HG02642 (cell line): ENCODE measurements at regions not wholly inside any gene's neighbourhood (a gene's known extent, or its start where the extent isn't known, plus 50 kb on each side); places are given as distances from the start of the nearest gene placed in this dataset.

Experiments used
- ATAC-seq: cut with Tn5 transposase; IDR thresholded peaks from one replicate; pipeline ENCODE4 v1.9.1; 2021; ENCODE audit warnings: mild to moderate bottlenecking; ENCODE audit not compliant: unreplicated experiment, poor library complexity

DNA sequence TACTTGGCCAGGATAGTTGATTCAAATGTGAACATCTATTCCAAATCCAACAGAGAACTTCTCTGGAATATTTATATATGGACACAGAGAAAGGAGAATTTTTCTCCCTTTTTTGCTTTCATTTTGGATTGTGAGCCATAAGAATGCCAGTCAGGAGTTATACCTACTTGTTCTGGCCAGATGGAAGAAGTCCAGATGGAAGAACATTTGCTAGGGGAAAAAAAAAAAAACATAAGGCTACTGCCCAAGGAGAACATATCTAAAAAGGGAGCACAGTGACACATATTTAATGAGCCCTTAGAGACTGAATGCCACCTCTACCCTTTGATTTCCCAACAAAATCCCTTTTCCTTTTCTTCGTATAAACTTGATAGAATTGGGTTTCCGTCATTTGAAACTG is 61.7 kb upstream of the PPP2R2B start:
- ATAC-seq: no peak

DNA sequence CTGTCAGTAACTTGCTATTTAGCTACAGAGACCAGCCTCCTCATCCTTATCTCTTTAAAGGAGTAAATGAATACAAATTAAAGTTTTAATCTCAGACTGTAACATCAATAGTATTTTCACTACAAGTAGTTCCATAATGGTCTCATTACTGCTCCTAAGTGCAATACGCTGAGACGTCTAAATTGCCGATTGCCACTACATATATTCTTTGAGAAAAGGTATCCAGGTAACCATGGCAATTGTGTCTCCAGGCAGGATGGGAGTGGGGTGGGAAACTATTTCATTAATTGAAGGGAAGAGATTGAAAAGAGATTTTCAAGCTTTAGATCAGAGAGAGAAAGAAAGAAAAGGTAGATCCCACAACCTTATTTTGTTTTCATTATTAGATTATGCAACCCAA is 65.5 kb upstream of the PPP2R2B start:
- no peak for ATAC-seq

DNA sequence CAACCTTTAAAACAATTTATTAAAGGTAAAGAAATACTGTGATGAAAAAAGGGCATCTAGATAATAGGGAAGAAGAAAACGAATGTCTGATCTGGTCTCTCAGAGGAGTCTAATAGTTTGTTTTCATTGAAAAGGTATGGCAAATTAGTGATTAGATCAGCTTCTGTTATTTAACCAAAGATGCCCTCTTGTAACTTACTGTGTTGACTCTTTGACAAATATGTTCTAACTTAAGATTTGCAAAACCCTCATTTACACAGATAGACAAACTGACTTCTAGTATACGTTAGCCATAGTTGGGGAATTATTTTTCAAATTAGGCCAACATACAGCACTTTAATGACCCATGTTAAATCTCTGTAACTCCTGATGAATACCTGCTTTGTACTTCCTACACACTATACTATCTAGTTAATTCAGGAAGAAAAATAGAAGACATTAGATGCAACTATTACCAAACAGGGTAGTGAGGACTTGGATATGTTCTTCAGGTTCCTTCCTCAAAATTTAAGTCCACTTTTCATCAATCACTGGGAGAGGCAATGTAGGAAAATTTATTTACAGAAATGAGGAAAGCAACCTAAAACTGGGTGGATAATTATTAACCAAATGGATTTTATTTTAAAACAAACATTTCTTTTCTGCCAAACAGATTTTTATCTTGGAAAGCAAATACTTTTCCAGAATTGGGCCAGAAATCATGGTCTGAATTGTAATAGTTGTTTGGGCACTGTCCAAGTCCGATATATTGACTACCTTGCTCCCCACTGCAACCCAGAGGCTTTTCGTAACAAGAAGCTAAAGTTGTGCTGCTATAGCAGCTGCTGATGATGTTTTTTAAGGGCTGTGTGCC is 66.4 kb upstream of the PPP2R2B start:
- no peak for ATAC-seq

DNA sequence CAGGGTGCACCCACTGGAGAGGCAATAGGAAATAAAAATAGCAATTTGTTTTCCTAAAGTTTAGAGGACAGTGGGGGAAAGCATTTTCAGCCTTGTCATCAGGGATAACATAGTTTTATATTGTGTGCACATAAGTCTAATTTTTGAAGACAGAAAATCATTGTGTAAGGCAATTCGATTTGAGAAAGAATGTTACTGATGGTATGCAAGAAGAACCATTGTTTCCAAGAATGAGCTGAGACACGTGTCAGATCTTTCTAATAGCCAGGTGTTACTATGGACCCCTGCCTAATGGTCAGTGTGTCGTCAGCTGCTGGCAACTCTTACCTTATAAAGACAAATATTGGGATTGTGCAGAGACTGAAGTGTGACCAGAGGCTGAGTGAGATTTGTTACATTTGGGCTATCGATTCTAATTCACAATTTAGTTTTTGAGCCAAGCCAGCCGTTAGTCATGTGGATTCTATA is 67.1 kb upstream of the PPP2R2B start:
- no peak for ATAC-seq

DNA sequence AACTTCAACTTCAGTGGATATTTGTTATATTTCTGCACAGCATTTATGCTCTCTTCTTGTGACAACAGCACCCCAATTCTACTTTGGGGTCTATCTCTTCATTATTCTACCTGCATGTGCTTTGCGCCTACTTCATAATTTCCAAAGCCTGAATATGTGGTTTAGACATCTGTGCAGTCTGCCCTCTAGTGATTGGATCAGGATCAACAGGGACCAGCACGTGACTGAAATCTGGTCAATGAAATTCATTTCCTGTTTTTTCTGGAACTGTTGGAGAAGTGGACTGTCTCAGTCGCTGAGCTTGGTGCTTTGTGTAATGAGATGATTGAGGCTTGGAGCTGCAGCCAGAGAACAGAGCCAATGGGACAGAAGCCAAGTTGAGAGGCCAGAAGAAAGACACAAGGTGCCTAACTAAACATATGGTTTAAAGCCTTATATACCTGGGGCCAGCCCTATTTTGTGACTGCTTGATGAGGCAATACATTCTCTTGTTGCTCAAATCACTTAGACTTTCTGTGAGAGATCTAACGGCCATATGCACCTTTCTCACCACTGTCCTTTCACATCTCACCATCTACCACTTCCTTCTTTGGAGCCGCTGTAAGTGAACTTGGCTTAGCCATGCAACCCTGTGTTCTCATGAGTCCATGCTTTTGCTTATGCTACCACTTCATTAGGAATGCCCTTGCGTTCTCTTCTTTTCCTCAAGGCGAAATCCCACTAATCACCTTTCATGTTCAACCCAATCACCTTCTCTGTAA is 68.8 kb upstream of the PPP2R2B start:
- ATAC-seq: peak; percentile 51

DNA sequence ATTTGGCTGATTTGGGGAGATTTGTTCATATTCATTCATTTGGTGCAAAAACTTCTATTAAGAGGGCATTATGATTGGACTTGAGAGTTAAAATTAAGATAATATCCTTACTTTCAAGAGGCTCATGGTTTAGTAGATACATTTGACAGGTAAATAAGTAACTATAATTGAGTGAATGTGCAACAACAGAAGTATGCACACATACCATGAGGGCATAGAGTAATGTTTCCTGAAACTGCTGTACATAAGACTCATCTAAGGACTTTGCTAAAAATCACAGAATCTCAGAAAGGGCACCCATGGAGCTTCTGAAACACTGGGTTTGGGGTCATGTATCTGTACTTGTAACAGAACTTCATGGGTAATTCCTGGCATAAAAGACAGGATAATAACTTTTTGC is 70.1 kb upstream of the PPP2R2B start:
- ATAC-seq: no peak

DNA sequence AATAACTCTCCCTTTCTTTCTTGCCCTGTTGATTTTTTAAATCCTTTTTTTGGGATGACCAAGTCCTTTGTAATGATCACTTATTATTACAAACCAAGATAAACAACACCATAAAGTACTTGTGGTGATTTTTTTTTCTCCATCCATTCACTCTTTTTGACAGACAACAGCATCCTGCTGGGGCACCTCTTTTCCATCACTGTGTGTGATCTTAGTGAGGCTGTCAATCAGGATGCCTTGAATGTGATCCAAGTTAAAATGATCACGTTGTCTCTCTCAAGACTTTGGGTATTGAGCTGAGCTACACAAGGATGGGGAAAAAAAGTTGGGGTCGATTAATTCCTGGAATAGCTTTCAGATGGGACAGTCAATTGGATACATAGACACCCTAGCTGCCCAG is 73.6 kb upstream of the PPP2R2B start:
- no peak for ATAC-seq

DNA sequence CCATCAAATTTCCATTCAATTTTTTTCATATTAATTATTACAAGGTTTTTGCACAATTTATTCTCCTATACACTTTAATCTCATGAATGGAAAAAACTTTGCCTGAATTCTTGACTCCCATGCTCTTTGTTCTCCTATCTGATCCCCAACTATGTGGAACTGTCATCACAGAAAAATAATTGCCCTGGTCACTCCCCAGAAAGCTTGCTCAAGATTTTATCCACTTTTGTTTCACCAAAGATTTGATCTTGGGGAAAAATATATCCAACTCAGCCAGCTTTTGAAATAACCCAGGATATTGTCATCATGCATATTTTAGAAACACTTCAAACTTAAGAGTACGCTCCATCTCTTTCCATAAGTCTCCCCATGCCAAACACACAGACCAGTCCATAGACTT is 77.7 kb upstream of the PPP2R2B start:
- ATAC-seq: no peak

DNA sequence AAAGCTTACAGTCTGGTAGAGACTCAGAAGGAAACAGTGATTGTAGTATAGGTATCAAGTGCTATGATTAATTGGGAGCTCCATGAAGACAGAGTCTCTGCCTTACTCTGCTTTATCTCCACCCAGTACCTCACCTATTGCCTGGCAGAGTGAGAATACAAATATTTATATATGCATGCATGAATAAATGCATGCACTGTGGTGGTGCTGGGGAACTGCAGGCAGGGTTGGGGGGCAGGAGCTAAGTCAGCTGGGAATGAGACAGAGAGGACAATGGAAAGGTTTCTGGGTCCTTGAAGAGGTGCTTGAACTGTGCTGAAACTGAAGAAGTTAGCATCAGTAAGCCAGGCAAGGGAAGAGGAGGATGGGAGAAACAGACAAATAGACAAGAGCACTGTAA is 80.8 kb upstream of the PPP2R2B start:
- no peak for ATAC-seq

DNA sequence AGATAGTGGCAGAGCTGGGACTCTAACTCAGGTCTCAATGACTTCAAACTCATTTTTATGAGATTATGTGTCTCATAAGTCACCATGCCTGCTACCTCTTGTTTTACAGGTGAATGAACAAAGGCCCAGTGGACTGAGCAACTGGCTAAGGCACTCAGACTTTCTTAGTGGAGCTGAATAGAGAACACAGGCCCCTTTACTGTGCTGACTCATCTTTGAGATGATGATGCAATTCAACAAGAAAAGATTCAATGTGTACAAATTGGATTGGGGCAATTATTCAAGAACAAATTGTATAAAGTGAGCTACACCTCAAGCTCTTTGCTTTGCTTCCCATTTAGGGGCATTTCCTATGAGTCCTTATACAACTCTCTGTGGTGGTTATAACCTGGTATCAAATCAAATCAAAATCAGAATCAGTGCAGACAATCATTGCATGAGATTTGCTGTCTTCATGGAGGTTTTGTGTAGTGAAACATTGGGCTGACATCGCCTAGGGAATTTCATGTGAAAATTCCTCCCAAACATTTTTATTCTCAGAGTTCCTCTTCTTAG is 84.3 kb upstream of the PPP2R2B start:
- ATAC-seq: no peak

DNA sequence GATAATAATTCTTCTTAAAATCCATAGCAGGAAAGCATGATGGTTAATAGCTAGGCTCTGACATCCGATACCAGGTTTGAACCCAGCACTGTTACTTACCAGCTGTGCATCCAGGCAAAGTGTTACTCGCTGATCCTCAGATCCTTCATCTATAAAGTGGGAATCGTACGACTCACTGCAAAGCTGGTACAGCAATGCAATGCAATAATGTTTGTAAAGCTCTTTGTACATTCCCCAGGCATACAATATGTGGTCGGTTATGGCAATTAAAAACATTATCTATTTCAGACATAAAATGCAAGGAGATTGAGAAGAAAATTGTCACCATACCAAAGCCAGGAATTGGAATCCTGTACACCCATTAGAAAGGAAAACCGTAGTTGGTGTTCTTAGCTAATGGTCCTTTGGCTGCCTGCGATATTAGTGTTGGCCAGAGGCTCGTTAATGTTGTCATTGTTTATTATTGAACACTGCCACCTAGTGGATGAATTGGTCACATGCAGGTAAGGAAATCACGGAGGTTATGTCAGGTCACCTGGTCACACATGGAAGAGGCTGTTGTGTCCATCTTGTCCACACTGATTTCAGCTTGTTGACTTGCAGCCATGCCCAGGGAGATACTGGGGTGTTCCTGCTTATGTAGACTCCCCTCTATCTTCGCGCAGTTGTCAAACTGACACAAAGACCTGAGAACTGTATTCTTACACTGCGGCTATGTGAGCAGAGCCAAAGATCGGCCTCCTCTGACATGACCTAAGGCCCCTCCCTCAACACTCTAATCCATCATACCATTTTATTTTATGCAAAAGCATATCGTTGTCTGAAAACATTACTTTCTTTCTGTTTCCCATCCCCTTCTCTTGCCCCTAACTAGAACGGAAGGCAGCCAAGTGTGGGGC is 87.5 kb upstream of the PPP2R2B start:
- peak; percentile 97 for ATAC-seq

DNA sequence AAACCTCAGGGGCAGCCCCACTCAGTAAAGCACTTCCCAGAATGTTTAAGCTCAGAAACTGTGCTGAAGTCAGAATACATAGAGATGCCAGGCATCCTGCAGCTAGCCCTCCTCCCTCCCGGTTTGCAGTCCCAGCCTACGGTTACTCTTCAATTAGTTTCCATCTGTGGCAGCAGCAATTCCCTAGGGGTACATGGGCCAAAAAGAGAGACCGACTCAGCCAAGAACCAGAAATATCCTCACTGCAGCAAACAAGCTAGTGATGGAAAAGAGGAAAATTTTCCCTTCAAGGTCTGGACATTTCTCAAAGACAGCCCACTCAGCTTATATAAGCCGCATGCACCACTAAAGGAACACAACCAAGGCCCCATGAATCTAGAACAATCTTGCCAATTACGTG is 89.1 kb upstream of the PPP2R2B start:
- ATAC-seq: no peak

DNA sequence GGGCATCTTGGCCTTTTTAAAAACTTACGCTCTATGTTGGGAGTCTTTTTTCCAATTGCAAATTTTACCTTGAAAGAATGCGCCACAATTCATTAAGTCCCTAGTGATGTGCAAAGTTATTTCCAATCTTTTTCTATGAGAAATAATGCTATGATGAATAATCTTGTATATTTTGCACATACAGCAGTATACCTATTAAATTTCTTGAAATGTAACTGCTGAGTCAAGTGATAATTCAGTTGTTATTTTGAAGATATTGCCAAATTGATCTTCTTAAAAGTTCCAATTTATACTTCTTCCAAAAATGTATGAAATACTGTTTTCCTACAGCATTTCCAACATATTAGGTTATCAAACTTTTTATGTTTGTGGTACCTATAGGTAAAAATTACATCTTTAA is 92.8 kb upstream of the PPP2R2B start:
- no peak for ATAC-seq

DNA sequence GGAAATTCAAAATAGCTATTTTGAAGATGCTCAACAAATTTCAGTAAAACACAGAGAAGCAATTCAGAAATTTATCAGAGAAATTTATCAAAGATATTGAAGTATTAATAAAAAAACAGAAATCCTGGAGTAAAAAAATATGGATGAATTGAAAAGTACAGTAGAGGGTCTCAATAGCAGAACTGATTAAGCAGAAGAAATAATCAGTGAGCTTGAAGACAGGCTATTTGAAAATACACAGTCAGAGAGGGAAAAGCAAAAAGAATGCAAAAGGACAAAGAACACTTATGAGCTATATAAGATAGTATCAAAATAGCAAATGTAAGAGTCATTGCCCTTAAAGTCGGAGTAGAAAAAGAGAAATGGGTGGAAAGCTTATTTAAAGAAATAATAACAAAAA is 107.9 kb upstream of the PPP2R2B start:
- ATAC-seq: no peak

DNA sequence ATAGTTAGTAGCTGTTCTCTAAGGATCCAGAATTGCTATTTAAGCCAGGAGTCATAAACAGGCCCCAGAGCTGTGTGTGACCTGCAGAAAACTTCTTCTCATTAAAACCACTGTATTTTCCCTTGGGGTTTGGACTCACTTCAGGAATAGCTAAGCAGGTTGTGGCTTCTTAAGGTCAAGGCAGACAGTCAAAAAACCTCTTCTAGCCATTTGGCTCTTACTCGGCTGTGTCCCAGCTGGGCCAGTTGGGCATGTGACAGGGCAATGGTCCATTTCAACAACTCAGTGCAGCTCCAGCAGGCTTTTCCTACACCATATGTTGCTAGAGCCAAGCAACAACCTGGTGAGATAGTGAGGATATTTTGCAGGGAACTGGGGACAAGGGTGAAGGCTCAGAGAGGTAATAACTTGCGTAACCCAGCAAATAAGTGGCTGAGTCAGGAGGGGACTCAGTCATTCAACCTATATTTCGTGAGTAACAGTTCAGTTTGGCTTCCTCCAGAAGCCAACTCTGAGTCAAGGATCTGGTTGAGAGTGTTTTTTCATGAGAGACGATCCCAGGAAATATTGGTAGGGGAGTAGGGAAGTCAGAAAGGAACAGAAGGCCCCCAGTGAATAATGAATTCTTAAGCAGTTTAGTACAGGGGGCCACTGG is 115.4 kb upstream of the PPP2R2B start:
- ATAC-seq: no peak

DNA sequence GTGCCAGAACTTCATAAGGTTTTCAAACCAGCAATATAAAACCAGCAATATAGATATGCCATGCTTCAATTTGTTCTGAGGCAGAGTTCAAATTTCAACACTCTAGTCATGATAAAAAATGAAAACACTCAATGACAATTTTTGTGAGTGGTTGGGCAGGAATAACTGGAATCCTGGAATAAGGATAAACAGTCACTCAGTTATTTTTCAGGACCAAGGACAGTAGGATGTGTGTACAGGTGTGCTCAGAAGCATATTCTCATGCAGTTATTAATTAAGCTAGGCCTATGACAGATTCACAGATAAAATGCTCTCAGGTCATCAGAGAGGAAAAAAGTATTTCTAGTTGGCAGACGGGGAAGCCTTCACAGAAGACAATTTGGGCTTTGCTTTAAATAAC is 117.3 kb upstream of the PPP2R2B start:
- no peak for ATAC-seq

DNA sequence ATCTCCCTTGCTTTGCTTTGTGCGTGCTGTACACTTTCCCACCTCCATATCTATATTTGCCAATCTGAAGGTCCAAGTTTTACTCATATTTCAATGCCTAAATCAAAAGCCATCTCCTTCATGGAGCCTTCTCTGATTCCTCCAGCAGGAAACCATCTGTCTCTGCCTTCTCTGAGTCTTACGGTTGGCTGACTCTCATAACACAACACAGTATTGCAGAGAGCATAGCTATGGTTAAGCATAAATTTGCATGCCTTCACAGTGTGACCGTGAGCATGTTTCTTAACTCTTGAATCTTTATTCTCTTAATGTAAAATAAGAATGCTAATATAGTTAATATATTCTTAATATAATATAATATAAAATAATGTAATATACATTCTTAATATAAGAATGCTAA is 136.8 kb upstream of the PPP2R2B start:
- ATAC-seq: no peak

DNA sequence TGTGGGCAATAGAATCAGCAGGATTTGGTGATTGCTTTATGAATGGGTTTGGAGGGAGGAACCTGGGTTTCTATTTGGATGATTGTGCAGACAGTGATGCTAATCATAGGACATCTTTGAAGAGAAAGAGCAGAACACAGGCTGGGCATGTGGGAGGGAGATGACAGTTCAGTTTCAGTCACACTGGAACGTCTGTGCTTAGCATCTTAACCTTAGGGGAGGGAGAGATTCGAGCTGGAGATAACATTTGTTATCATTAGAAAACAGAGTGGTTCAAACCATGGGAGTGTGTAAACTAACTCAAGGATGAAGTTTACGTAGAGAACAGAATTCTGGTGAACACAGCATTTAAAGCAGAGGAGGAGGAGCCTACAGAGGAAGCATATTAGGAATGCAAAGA is 138.6 kb upstream of the PPP2R2B start:
- no peak for ATAC-seq

DNA sequence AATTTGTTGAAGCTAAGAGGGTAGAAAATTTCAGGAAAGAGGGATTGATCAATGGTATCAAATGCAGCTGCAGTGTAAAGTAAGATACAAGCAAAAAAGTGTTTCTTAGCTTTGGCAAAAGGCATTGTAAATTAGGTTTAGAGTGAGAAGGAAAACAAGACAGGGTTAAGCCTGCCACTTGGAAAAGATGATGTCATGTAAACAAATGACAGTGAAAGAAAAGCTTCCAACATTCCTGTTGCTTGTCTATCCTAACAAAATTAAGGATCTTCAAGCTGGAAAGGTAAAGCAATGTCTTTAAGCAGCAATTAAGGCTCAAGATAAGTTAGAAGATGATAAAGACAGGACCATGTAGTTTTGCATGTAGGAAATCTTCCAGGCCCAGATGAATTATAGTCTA is 139.1 kb upstream of the PPP2R2B start:
- ATAC-seq: no peak

DNA sequence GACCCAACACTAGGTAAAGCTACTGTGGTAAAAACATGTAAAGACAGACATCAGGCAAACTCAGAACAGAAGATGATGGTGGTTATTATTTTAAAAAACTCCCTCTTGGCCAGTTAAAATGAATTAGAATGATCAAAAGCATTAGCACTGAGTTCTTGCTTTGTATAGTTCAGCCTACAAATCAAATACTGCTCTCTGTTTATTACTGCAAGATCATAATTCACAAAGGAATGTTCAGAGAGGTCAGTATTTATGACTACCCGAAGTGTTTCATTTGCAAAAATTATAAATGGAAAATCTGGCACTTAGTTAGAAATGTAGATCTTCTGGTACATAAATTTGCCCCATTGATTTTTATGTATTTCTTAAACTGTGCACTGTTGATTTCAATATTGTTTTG is 140.3 kb upstream of the PPP2R2B start:
- no peak for ATAC-seq
